Stomach (tissue), 8 donors: ENCODE measurements at regions not wholly inside any gene's neighbourhood (a gene's known extent, or its start where the extent isn't known, plus 50 kb on each side); places are given as distances from the start of the nearest gene placed in this dataset.

Source experiments
- DNase-seq, 2 donors: peaks; one replicate each; pipeline versions ENCODE4 v3.0.0 to v3.0.0-alpha.2; 2013 to 2019
- H3K27ac ChIP-seq, 5 donors: fragments of 200-600 bp in 4 of 5; sonication (generic) in 4 of 5; one replicate each; pipeline ENCODE4 v1.5.1; 2013 to 2019; ENCODE audit warnings: mild to moderate bottlenecking in 1 of 5, moderate library complexity in 1 of 5
- H3K27me3 ChIP-seq, 3 donors: fragments of 200-600 bp; sonication (generic); one replicate each; pipeline ENCODE4 v1.5.1; 2017 to 2019; ENCODE audit warnings: mixed run types in 1 of 3
- H3K36me3 ChIP-seq, 4 donors: fragments of 200-600 bp; sonication (generic); 1 replicate in 3 of 4; 2 replicates in 1 of 4; pipeline ENCODE4 v1.5.1; 2016 to 2019
- H3K4me1 ChIP-seq, 4 donors: fragments of 200-600 bp; sonication (generic); one replicate each; pipeline ENCODE4 v1.5.1; 2016 to 2019
- H3K4me3 ChIP-seq, 4 donors: fragments of 200-600 bp; sonication (generic) in 3 of 4; one replicate each; pipeline ENCODE4 v1.5.1; 2016 to 2019; ENCODE audit warnings: mild to moderate bottlenecking in 1 of 4
- H3K9me3 ChIP-seq, 4 donors: fragments of 200-600 bp; sonication (generic); one replicate each; pipeline ENCODE4 v1.5.1; 2016 to 2019
- CTCF ChIP-seq, 7 experiments: fragments of 450-650 bp in 4 of 7; fragments of 200-600 bp in 3 of 7; sonication (generic) in 3 of 7; IDR thresholded peaks; one replicate each; pipeline ENCODE4 v1.5.1; 2016 to 2019; ENCODE audit warnings: antibody characterized with exemption in 7 of 7, control low read depth in 2 of 7, mild to moderate bottlenecking in 1 of 7
- EP300 ChIP-seq: sonication (generic); formaldehyde crosslinking; IDR thresholded peaks from one replicate; pipeline ENCODE4 v1.6.1; 2017; ENCODE audit warnings: antibody characterized with exemption
- POLR2A ChIP-seq, 4 donors: fragments of 450-650 bp; IDR thresholded peaks; one replicate each; pipeline ENCODE4 v1.6.1; 2016; ENCODE audit warnings: antibody characterized with exemption in 4 of 4, control low read depth in 2 of 4, mild to moderate bottlenecking in 1 of 4, moderate library complexity in 1 of 4
- POLR2AphosphoS5 ChIP-seq, 3 donors: sonication (generic); formaldehyde crosslinking; IDR thresholded peaks; one replicate each; pipeline ENCODE4 v1.6.1; 2016; ENCODE audit warnings: antibody characterized with exemption in 3 of 3
- WGBS, 5 donors: extraction: QIAGEN DNeasy Blood & Tissue Kit in 3 of 5; methylation state at CpG; one replicate each; pipeline versions ENCODE4 v1.1.5 to v1.1.7; 2013 to 2018; 5-methylcytosine and 5-hydroxymethylcytosine counted together
- intact Hi-C: fragments of 100-400 bp; cut with DNase I; formaldehyde crosslinking; loops from one replicate; pipeline ENCODE4 v1.15.1; 2023; ENCODE audit warnings: low total_unique reads
- donor health status: healthy with polysubstance abuse.
- donor health status: Bipolar disorder and iron deficiency.
- donor health status: healthy.

GRCh38 chr4:186471441-186471840 lies 83.9 kb downstream of the MTNR1A start:
- DNase-seq = no peak
- H3K4me3 ChIP-seq = no peak overlapping the region
- TF ChIP-seq POLR2AphosphoS5 (IDR thresholded peaks at IDR 0.05) = no peak
- no peak for TF ChIP-seq CTCF (IDR thresholded peaks at IDR 0.05)
- TF ChIP-seq EP300 = no peak
- no peak for TF ChIP-seq POLR2A (IDR thresholded peaks at IDR 0.05)

GRCh38 chr4:186458050-186458449 lies 97.3 kb downstream of the MTNR1A start:
- WGBS, 5 donors = 72 to 79% (median 78%) methylated on average over 5 of the region's 5 CpGs
- Histone ChIP-seq H3K9me3 (peaks cover 0 to 14% (median 6%) of the 10 kb centered on the region in 4 donors), H3K36me3 (no peaks in the 10 kb centered on the region), H3K27me3 (no peaks in the 10 kb centered on the region), H3K4me1 (no peaks in the 10 kb centered on the region), H3K4me3 (no peak overlapping the region), H3K27ac (no peak overlapping the region)
- TF ChIP-seq POLR2AphosphoS5 (IDR thresholded peaks at IDR 0.05) = no peak
- no peak for TF ChIP-seq EP300
- TF ChIP-seq POLR2A (IDR thresholded peaks at IDR 0.05) = no peak
- no peak for TF ChIP-seq CTCF (IDR thresholded peaks at IDR 0.05)
- no peak for DNase-seq
- intact Hi-C loops = no loop called here

More at GRCh38 chr4:186471441-186471840, 83.9 kb downstream of the MTNR1A start:
- peaks cover 0 to 9% (median 0%) of the 10 kb centered on the region in 3 donors for H3K27me3 ChIP-seq
- WGBS, 5 donors = 47 to 69% (median 58%) methylated on average over 3 of the region's 3 CpGs
- H3K9me3 ChIP-seq = no peaks in the 10 kb centered on the region
- no peak overlapping the region for H3K27ac ChIP-seq
- no peaks in the 10 kb centered on the region for H3K36me3 ChIP-seq
- intact Hi-C loops = no loop called here
- H3K4me1 ChIP-seq = no peaks in the 10 kb centered on the region

GRCh38 chr4:186451982-186452381 lies 103.4 kb downstream of the MTNR1A start:
- no peak overlapping the region for H3K27ac ChIP-seq
- no peak for DNase-seq
- no peaks in the 10 kb centered on the region for H3K36me3 ChIP-seq
- no peak overlapping the region for H3K4me3 ChIP-seq
- no peak for TF ChIP-seq CTCF (IDR thresholded peaks at IDR 0.05)
- no peak for TF ChIP-seq EP300
- no peak for TF ChIP-seq POLR2A (IDR thresholded peaks at IDR 0.05)
- no peaks in the 10 kb centered on the region for H3K27me3 ChIP-seq
- peaks cover 17 to 48% (median 37%) of the 10 kb centered on the region in 4 donors for H3K9me3 ChIP-seq
- intact Hi-C loops = no loop called here
- WGBS, 5 donors = 70 to 84% (median 75%) methylated on average over 2 of the region's 2 CpGs
- H3K4me1 ChIP-seq = no peaks in the 10 kb centered on the region

- Histone ChIP-seq H3K27me3 (no peaks in the 10 kb centered on the region), H3K9me3 (peaks cover 17 to 48% (median 37%) of the 10 kb centered on the region in 4 donors), H3K27ac (no peak overlapping the region), H3K36me3 (no peaks in the 10 kb centered on the region), H3K4me1 (no peaks in the 10 kb centered on the region), H3K4me3 (no peak overlapping the region)
- WGBS, 5 donors = 76 to 87% (median 83%) methylated on average over 8 of the region's 8 CpGs
- no peak for DNase-seq
- intact Hi-C loops = no loop called here
- no peak for TF ChIP-seq POLR2AphosphoS5 (IDR thresholded peaks at IDR 0.05)
- TF ChIP-seq EP300 = no peak
- no peak for TF ChIP-seq CTCF (IDR thresholded peaks at IDR 0.05)
- no peak for TF ChIP-seq POLR2A (IDR thresholded peaks at IDR 0.05)
Observed at GRCh38 chr4:186449954-186450353, 105.4 kb downstream of the MTNR1A start.
